ENCODE measurements at regions not wholly inside any gene's neighbourhood (a gene's known extent, or its start where the extent isn't known, plus 50 kb on each side); places are given as distances from the start of the nearest gene placed in this dataset.
"Not testable (repeated sequence)": the region's sequence is repeated elsewhere in the genome, so short reads cannot be mapped to it uniquely, and the experiment has no call there.

GRCh38 chr9:31418419-31418818, 966.0 kb upstream of the ACO1 start:
- CTCF ChIA-PET, result no interaction called here
- H3K9me2 ChIP-seq (ENCODE audit: insufficient read depth), result no peaks in the 10 kb centered on the region
- no peak for TF ChIP-seq FOSL1 (IDR thresholded peaks at IDR 0.05; ENCODE audit: low read depth)
- TF ChIP-seq REST (IDR thresholded peaks at IDR 0.05; ENCODE audit: low read depth), result no peak
- no peak for TF ChIP-seq ZNF274 (IDR thresholded peaks at IDR 0.05; ENCODE audit: low read depth, low read length)
- TF ChIP-seq ZBTB33 (IDR thresholded peaks at IDR 0.05; ENCODE audit: extremely low read depth, insufficient replicate concordance, low read length), result no peak
- no peak for TF ChIP-seq POLR2A (IDR thresholded peaks at IDR 0.05; ENCODE audit: borderline replicate concordance, extremely low read depth, insufficient read depth, insufficient read length)
- TF ChIP-seq CBX3 (IDR thresholded peaks at IDR 0.05; ENCODE audit: low read depth), result no peak
- no peak for TF ChIP-seq TCF7L2 (IDR thresholded peaks at IDR 0.05; ENCODE audit: borderline replicate concordance, extremely low read depth, insufficient read depth, insufficient read length)
- TF ChIP-seq ZFX (IDR thresholded peaks at IDR 0.05), result no peak
- TF ChIP-seq, protein P1, sequence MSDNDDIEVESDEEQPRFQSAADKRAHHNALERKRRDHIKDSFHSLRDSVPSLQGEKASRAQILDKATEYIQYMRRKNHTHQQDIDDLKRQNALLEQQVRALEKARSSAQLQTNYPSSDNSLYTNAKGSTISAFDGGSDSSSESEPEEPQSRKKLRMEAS (IDR thresholded peaks at IDR 0.05), result no peak
- RAD21 ChIA-PET (ENCODE audit: low non-redundant PET in 1 of 2, low total read pairs in 2 of 2, uncharacterized antibody in 2 of 2, unreplicated experiment in 2 of 2), result no interaction called here
- no peaks in the 10 kb centered on the region for H3K79me2 ChIP-seq (ENCODE audit: insufficient read depth, low read length)
- intact Hi-C loops (cut with micrococcal nuclease), result no loop called here
- no peak overlapping the region for H3K9ac ChIP-seq (ENCODE audit: low read length)
- no peaks in the 10 kb centered on the region for H3K36me3 ChIP-seq (ENCODE audit: control insufficient read depth in 1 of 2, insufficient read depth in 2 of 2, low read length in 2 of 2)
- H3K4me3 ChIP-seq (replicated peaks in 1 of 2; ENCODE audit: low read depth in 1 of 2, low read length in 2 of 2), result no peak overlapping the region
- H3K27me3 ChIP-seq (ENCODE audit: insufficient read depth, low read length), result no peaks in the 10 kb centered on the region
- ATAC-seq (no peak), DNase-seq (ENCODE audit: low read depth, low spot score) (no peak)
- no peaks in the 10 kb centered on the region for H3K9me3 ChIP-seq (ENCODE audit: control insufficient read depth in 1 of 2, insufficient read depth in 1 of 2, low read depth in 1 of 2, low read length in 2 of 2)
- H3K4me2 ChIP-seq (ENCODE audit: low read length), result no peak overlapping the region
- H2AFZ ChIP-seq (ENCODE audit: low read depth, low read length, poor library complexity, severe bottlenecking), result no peak overlapping the region
- POLR2A ChIA-PET, result no interaction called here
- H3K27ac ChIP-seq (ENCODE audit: low read depth, low read length), result no peak overlapping the region
- H4K20me1 ChIP-seq (ENCODE audit: insufficient read depth), result no peaks in the 10 kb centered on the region
- H3K4me1 ChIP-seq (ENCODE audit: control insufficient read depth in 1 of 2, insufficient read depth in 2 of 2, low read length in 2 of 2), result no peaks in the 10 kb centered on the region
- BruUV-seq (replicated peaks), result no TSS peak

DNA sequence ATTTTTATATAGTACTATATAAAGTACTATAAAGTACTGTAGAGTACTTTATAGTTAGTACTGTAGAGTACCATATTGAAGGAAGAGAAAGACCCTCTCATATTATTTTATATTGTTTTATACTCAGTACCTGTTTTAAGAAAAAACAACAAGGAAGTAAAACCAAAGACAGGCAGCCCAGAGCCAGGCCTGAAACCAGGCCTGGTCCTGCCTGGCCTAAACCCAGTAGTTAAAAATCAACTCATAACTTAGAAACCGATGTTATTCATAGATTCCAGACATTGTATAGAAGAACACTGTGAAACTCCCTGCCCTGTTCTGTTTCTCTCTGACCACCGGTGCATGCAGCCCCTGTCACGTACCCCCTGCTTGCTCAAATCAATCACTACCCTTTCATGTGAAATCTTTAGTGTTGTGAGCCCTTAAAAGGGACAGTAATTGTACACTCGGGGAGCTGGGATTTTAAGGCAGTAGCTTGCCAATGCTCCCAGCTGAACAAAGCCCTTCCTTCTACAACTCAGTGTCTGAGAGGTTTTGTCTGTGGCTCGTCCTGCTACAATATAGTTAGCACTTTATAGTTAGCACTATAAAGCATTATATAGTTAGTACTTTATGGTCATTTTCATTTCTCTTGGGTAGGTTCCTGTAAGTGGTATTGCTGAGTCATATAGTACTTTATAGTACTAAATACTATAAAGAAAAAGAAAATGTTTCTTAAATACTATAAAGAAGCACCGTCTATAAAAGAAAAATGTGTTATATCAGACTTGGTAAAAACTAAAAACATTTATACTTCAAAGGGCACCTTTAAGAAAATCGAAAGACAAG, 940.6 kb upstream of the ACO1 start:
- H3K79me2 ChIP-seq (ENCODE audit: insufficient read depth, low read length); H3K4me2 ChIP-seq (ENCODE audit: low read length); H3K9me2 ChIP-seq (ENCODE audit: insufficient read depth); H4K20me1 ChIP-seq (ENCODE audit: insufficient read depth); intact Hi-C loops (cut with micrococcal nuclease); H3K27me3 ChIP-seq (ENCODE audit: insufficient read depth, low read length); H3K9me3 ChIP-seq (ENCODE audit: control insufficient read depth in 1 of 2, insufficient read depth in 1 of 2, low read depth in 1 of 2, low read length in 2 of 2); H3K9ac ChIP-seq (ENCODE audit: low read length); POLR2A ChIA-PET; RAD21 ChIA-PET (ENCODE audit: low non-redundant PET in 1 of 2, low total read pairs in 2 of 2, uncharacterized antibody in 2 of 2, unreplicated experiment in 2 of 2); DNase-seq (ENCODE audit: low read depth, low spot score); BruUV-seq (replicated peaks); H3K27ac ChIP-seq (ENCODE audit: low read depth, low read length); H3K4me3 ChIP-seq (replicated peaks in 1 of 2; ENCODE audit: low read depth in 1 of 2, low read length in 2 of 2); CTCF ChIA-PET; H3K4me1 ChIP-seq (ENCODE audit: control insufficient read depth in 1 of 2, insufficient read depth in 2 of 2, low read length in 2 of 2); H3K36me3 ChIP-seq (ENCODE audit: control insufficient read depth in 1 of 2, insufficient read depth in 2 of 2, low read length in 2 of 2); ATAC-seq; H2AFZ ChIP-seq (ENCODE audit: low read depth, low read length, poor library complexity, severe bottlenecking): not testable (repeated sequence)
